IMR-90 (cell line): ENCODE measurements at regions not wholly inside any gene's neighbourhood (a gene's known extent, or its start where the extent isn't known, plus 50 kb on each side); places are given as distances from the start of the nearest gene placed in this dataset.

ENCODE experiments used
- ATAC-seq: fragments of 200-7000 bp; cut with Tn5 transposase; 2 replicates; pipeline ENCODE4 v1.9.1; 2020; ENCODE audit warnings: low read depth, mild to moderate bottlenecking, moderate library complexity
- BruUV-seq: library from RNA; stranded (reverse); fragments of 400-500 nt; replicated peaks from 2 replicates; lab custom pipeline; 2021; lab: Mats Ljungman, UMichigan
- CTCF ChIA-PET: fragments of 300-600 bp; formaldehyde crosslinking; extraction: SDS; loops from one replicate; lab custom pipeline; 2021; ENCODE audit warnings: antibody characterized with exemption; lab: Yijun Ruan, JAX
- POLR2A ChIA-PET: fragments of 300-600 bp; sonication (Branson Sonifier 250); formaldehyde crosslinking; loops from one replicate; lab custom pipeline; 2022; ENCODE audit warnings: antibody characterized with exemption; ENCODE audit not compliant: unreplicated experiment; lab: Charles Lee
- DNase-seq: peaks from one replicate; pipeline ENCODE4 v3.0.0; 2013
- H2AFZ ChIP-seq: replicated peaks from 2 replicates; pipeline ENCODE3; 2013; ENCODE audit warnings: low read length, mild to moderate bottlenecking; ENCODE audit not compliant: poor library complexity
- H2AK5ac ChIP-seq: 2 replicates; pipeline ENCODE4 v1.6.1; 2013; ENCODE audit warnings: low read depth, low read length, inconsistent platforms
- H2AK9ac ChIP-seq: replicated peaks from 2 replicates; pipeline ENCODE3; 2013; ENCODE audit warnings: mild to moderate bottlenecking, low read depth, low read length, moderate library complexity; ENCODE audit not compliant: poor library complexity
- H2BK120ac ChIP-seq: 2 replicates; pipeline ENCODE4 v1.6.1; 2013; ENCODE audit warnings: low read depth, low read length, inconsistent platforms
- H2BK15ac ChIP-seq: 3 replicates; pipeline ENCODE4 v1.6.1; 2013; ENCODE audit warnings: low read depth, low read length, inconsistent platforms
- H2BK20ac ChIP-seq: 2 replicates; pipeline ENCODE4 v1.6.1; 2013; ENCODE audit warnings: low read depth, mild to moderate bottlenecking, inconsistent platforms, low read length, moderate library complexity
- H2BK5ac ChIP-seq: 2 replicates; pipeline ENCODE4 v1.6.1; 2013; ENCODE audit warnings: mild to moderate bottlenecking, low read depth, low read length, inconsistent platforms; ENCODE audit not compliant: poor library complexity, severe bottlenecking
- H3K14ac ChIP-seq: replicated peaks from 2 replicates; pipeline ENCODE4 v1.6.1; 2013; ENCODE audit warnings: low read depth, low read length, inconsistent platforms
- H3K18ac ChIP-seq: 2 replicates; pipeline ENCODE4 v1.6.1; 2013; ENCODE audit warnings: low read depth, low read length, control low read depth
- H3K23ac ChIP-seq: 2 replicates; pipeline ENCODE4 v1.6.1; 2013; ENCODE audit warnings: low read depth, low read length, inconsistent platforms
- H3K27ac ChIP-seq: 2 replicates; pipeline ENCODE4 v1.5.1; 2013; ENCODE audit warnings: mild to moderate bottlenecking, control low read depth, low read length; ENCODE audit not compliant: insufficient read depth
- H3K27me3 ChIP-seq: 2 replicates; pipeline ENCODE4 v1.6.1; 2013; ENCODE audit warnings: low read length; ENCODE audit not compliant: control insufficient read depth, insufficient read depth
- H3K36me3 ChIP-seq: 2 replicates; pipeline ENCODE4 v1.6.1; 2013; ENCODE audit warnings: low read length, mixed read lengths; ENCODE audit not compliant: control insufficient read depth, insufficient read depth
- H3K4ac ChIP-seq: 2 replicates; pipeline ENCODE4 v1.6.1; 2013; ENCODE audit warnings: low read depth, low read length, inconsistent platforms
- H3K4me1 ChIP-seq: 2 replicates; pipeline ENCODE4 v1.6.1; 2013; ENCODE audit warnings: low read length, mixed read lengths; ENCODE audit not compliant: control insufficient read depth, insufficient read depth
- H3K4me2 ChIP-seq: 2 replicates; pipeline ENCODE4 v1.6.1; 2013; ENCODE audit warnings: low read depth, mild to moderate bottlenecking, control low read depth, low read length, moderate library complexity
- H3K4me3 ChIP-seq: 2 replicates; pipeline ENCODE4 v1.5.1; 2013; ENCODE audit warnings: low read depth, mild to moderate bottlenecking, control low read depth, low read length, moderate library complexity; ENCODE audit not compliant: insufficient read depth
- H3K56ac ChIP-seq: 2 replicates; pipeline ENCODE4 v1.6.1; 2013; ENCODE audit warnings: low read length, inconsistent platforms; ENCODE audit not compliant: insufficient read depth; ENCODE audit errors: extremely low read depth
- H3K79me1 ChIP-seq, 2 experiments: 2 replicates each; pipeline ENCODE4 v1.6.1; 2013; ENCODE audit warnings: low read length in 2 of 2, inconsistent platforms in 1 of 2, low read depth in 1 of 2
- H3K9ac ChIP-seq: 2 replicates; pipeline ENCODE4 v1.6.1; 2013; ENCODE audit warnings: low read depth, low read length, control low read depth
- H3K9me1 ChIP-seq: 2 replicates; pipeline ENCODE4 v1.6.1; 2013; ENCODE audit warnings: low read length, inconsistent platforms; ENCODE audit not compliant: insufficient read depth
- H3K9me3 ChIP-seq: 2 replicates; pipeline ENCODE4 v1.6.1; 2013; ENCODE audit warnings: low read length; ENCODE audit not compliant: control insufficient read depth, insufficient read depth
- H4K20me1 ChIP-seq: 2 replicates; pipeline ENCODE4 v1.6.1; 2013; ENCODE audit warnings: low read length, inconsistent platforms; ENCODE audit not compliant: insufficient read depth
- H4K5ac ChIP-seq: 2 replicates; pipeline ENCODE4 v1.6.1; 2013; ENCODE audit warnings: mild to moderate bottlenecking, low read depth, low read length, control low read depth
- H4K8ac ChIP-seq, 2 experiments: 2 replicates each; pipeline ENCODE4 v1.6.1; 2013; ENCODE audit warnings: low read depth in 2 of 2, low read length in 2 of 2, control low read depth in 1 of 2, inconsistent platforms in 1 of 2
- H4K91ac ChIP-seq: 2 replicates; pipeline ENCODE4 v1.6.1; 2013; ENCODE audit warnings: low read depth, low read length, inconsistent platforms; ENCODE audit not compliant: insufficient read depth
- CEBPB ChIP-seq: IDR thresholded peaks from 2 replicates; pipeline ENCODE4 v1.6.1; 2012; ENCODE audit warnings: low read depth, low read length, improper control_type of control experiment
- MAFK ChIP-seq: IDR thresholded peaks from 2 replicates; pipeline ENCODE4 v1.6.1; 2012; ENCODE audit warnings: low read depth, low read length, improper control_type of control experiment
- MAZ ChIP-seq: IDR thresholded peaks from 2 replicates; pipeline ENCODE4 v1.6.1; 2012; ENCODE audit warnings: low read depth, mild to moderate bottlenecking, low read length, improper control_type of control experiment, moderate library complexity, borderline replicate concordance
- MXI1 ChIP-seq: IDR thresholded peaks from 2 replicates; pipeline ENCODE4 v1.6.1; 2012; ENCODE audit warnings: low read depth, mild to moderate bottlenecking, low read length, moderate library complexity, borderline replicate concordance
- POLR2A ChIP-seq: IDR thresholded peaks from 2 replicates; pipeline ENCODE4 v1.6.1; 2012; ENCODE audit warnings: mild to moderate bottlenecking, low read depth, low read length
- WGBS, 2 experiments: methylation state at CpG; one replicate each; pipeline versions ENCODE4 v1.1.5 to v1.1.7; 2013; ENCODE audit warnings: missing lambda C conversion rate in 2 of 2; ENCODE audit not compliant: insufficient read length in 1 of 2; ENCODE audit errors: extremely low coverage in 2 of 2; 5-methylcytosine and 5-hydroxymethylcytosine counted together
- dilution Hi-C: fragments of 300-500 bp; cut with HindIII; formaldehyde crosslinking; loops from one replicate; pipeline ENCODE4 v1.14.3; 2018; ENCODE audit warnings: low sequenced_read_pairs; ENCODE audit not compliant: unreplicated experiment
- in situ Hi-C: fragments of 300-500 bp; cut with MboI; formaldehyde crosslinking; loops from 3 replicates; pipeline ENCODE4 v1.14.3; 2019; ENCODE audit warnings: low sequenced_read_pairs, inconsistent platforms, mixed read lengths
- intact Hi-C: fragments of 100-400 bp; cut with micrococcal nuclease; formaldehyde crosslinking; loops from 2 replicates; pipeline ENCODE4 v1.10.0; 2022

DNA sequence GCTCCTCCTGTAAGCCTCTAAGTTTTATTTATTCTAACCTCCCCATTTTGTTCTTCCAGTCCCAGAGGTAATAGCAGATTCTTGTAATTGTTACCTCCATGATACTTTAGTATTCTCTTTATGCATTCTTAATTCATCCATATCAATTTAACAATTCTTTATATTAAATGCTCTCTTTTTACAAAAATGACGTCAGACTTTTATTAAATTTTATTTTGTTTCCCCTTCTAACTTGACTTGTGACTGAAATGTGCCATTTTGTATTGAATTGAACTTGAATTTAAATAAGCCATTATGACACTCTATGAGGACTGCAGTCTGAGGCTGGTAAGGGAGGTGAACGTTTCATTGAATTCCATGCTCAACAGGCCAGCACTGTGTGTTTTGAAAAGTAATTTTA lies 60.0 kb upstream of the NUDT10 start:
- Histone ChIP-seq H2BK5ac (no peak overlapping the region), H3K36me3 (no peaks in the 10 kb centered on the region), H3K4me2 (no peak overlapping the region), H3K9ac (no peak overlapping the region), H3K56ac (no peak overlapping the region), H3K79me1 (no peaks in the 10 kb centered on the region), H2AK5ac (no peak overlapping the region), H2BK120ac (no peak overlapping the region), H4K20me1 (no peaks in the 10 kb centered on the region), H4K8ac (no peak overlapping the region), H3K27ac (no peak overlapping the region), H3K27me3 (no peaks in the 10 kb centered on the region), H2AK9ac (no peak overlapping the region), H2BK20ac (no peak overlapping the region), H2BK15ac (no peak overlapping the region), H3K9me1 (no peaks in the 10 kb centered on the region), H4K5ac (no peak overlapping the region), H3K9me3 (no peaks in the 10 kb centered on the region), H3K18ac (no peak overlapping the region), H3K4ac (no peak overlapping the region), H2AFZ (no peak overlapping the region), H3K14ac (no peak overlapping the region), H3K4me3 (no peak overlapping the region), H3K4me1 (no peaks in the 10 kb centered on the region), H4K91ac (no peak overlapping the region), H3K23ac (no peak overlapping the region)
- no peak for TF ChIP-seq MXI1
- TF ChIP-seq MAZ: no peak
- TF ChIP-seq POLR2A: no peak
- TF ChIP-seq MAFK: no peak
- no peak for TF ChIP-seq CEBPB
- dilution Hi-C loops (no loop called here), in situ Hi-C loops (no loop called here), intact Hi-C loops (no loop called here)
- no peak for ATAC-seq
- POLR2A ChIA-PET: no interaction called here
- 40 to 100% methylated on average over 1 of the region's 2 CpGs for WGBS, 2 experiments
- no TSS peak for BruUV-seq
- DNase-seq: no peak
- CTCF ChIA-PET: no interaction called here
